ENCODE measurements at regions not wholly inside any gene's neighbourhood (a gene's known extent, or its start where the extent isn't known, plus 50 kb on each side); places are given as distances from the start of the nearest gene placed in this dataset.

GRCh38 chr11:41984023-41984422 is 524.6 kb upstream of the LRRC4C start:
- no peak for TF ChIP-seq CTCF (IDR thresholded peaks at IDR 0.05; ENCODE audit: low read length)
- TF ChIP-seq EZH2 (optimal IDR thresholded peaks at IDR 0.05; ENCODE audit: low read depth, low read length): no peak
- TF ChIP-seq EZH2phosphoT487 (IDR thresholded peaks at IDR 0.05; ENCODE audit: low read length): no peak
- H2AFZ ChIP-seq (ENCODE audit: low read length): no peak overlapping the region
- no peaks in the 10 kb centered on the region for H3K4me1 ChIP-seq (ENCODE audit: low read length)
- H3K9ac ChIP-seq (ENCODE audit: low read length): no peak overlapping the region
- H3K27ac ChIP-seq (ENCODE audit: low read length): no peak overlapping the region
- H3K9me2 ChIP-seq (replicated peaks; ENCODE audit: insufficient read depth, low read length): no peaks in the 10 kb centered on the region
- H4K20me1 ChIP-seq (ENCODE audit: insufficient read depth, low read length): no peaks in the 10 kb centered on the region
- H3K27me3 ChIP-seq (replicated peaks; ENCODE audit: insufficient read depth, low read length): no peaks in the 10 kb centered on the region
- no peaks in the 10 kb centered on the region for H3K36me3 ChIP-seq (replicated peaks; ENCODE audit: insufficient read depth, low read length)
- H3F3A ChIP-seq (ENCODE audit: insufficient read depth, low read length): no peaks in the 10 kb centered on the region
- no peak overlapping the region for H3K4me2 ChIP-seq (ENCODE audit: low read depth, low read length)
- no peak overlapping the region for H3K4me3 ChIP-seq (ENCODE audit: low read length)
- H3K79me2 ChIP-seq (ENCODE audit: low read length): no peaks in the 10 kb centered on the region
- no peaks in the 10 kb centered on the region for H3K9me3 ChIP-seq (replicated peaks; ENCODE audit: insufficient read depth, low read length)
- no peak for DNase-seq

GRCh38 chr11:41985799-41986198 is 526.3 kb upstream of the LRRC4C start:
- H3K4me3 ChIP-seq (ENCODE audit: low read length): no peak overlapping the region
- no peaks in the 10 kb centered on the region for H3K9me2 ChIP-seq (replicated peaks; ENCODE audit: insufficient read depth, low read length)
- H3K4me2 ChIP-seq (ENCODE audit: low read depth, low read length): no peak overlapping the region
- no peaks in the 10 kb centered on the region for H3K27me3 ChIP-seq (replicated peaks; ENCODE audit: insufficient read depth, low read length)
- no peak overlapping the region for H2AFZ ChIP-seq (ENCODE audit: low read length)
- no peak for DNase-seq
- no peaks in the 10 kb centered on the region for H3F3A ChIP-seq (ENCODE audit: insufficient read depth, low read length)
- no peaks in the 10 kb centered on the region for H3K9me3 ChIP-seq (replicated peaks; ENCODE audit: insufficient read depth, low read length)
- no peak overlapping the region for H3K9ac ChIP-seq (ENCODE audit: low read length)
- TF ChIP-seq EZH2phosphoT487 (IDR thresholded peaks at IDR 0.05; ENCODE audit: low read length): no peak
- no peak for TF ChIP-seq CTCF (IDR thresholded peaks at IDR 0.05; ENCODE audit: low read length)
- TF ChIP-seq EZH2 (optimal IDR thresholded peaks at IDR 0.05; ENCODE audit: low read depth, low read length): no peak
- no peaks in the 10 kb centered on the region for H4K20me1 ChIP-seq (ENCODE audit: insufficient read depth, low read length)
- no peaks in the 10 kb centered on the region for H3K4me1 ChIP-seq (ENCODE audit: low read length)
- H3K27ac ChIP-seq (ENCODE audit: low read length): no peak overlapping the region
- no peaks in the 10 kb centered on the region for H3K79me2 ChIP-seq (ENCODE audit: low read length)
- H3K36me3 ChIP-seq (replicated peaks; ENCODE audit: insufficient read depth, low read length): no peaks in the 10 kb centered on the region

- no peak for TF ChIP-seq EZH2 (optimal IDR thresholded peaks at IDR 0.05; ENCODE audit: low read depth, low read length)
- Histone ChIP-seq H3K4me3 (ENCODE audit: low read length) (no peak overlapping the region), H4K20me1 (ENCODE audit: insufficient read depth, low read length) (no peaks in the 10 kb centered on the region), H3K9me3 (replicated peaks; ENCODE audit: insufficient read depth, low read length) (no peaks in the 10 kb centered on the region), H3K27ac (ENCODE audit: low read length) (no peak overlapping the region), H3K4me2 (ENCODE audit: low read depth, low read length) (no peak overlapping the region), H3K9me2 (replicated peaks; ENCODE audit: insufficient read depth, low read length) (no peaks in the 10 kb centered on the region), H3F3A (ENCODE audit: insufficient read depth, low read length) (no peaks in the 10 kb centered on the region), H2AFZ (ENCODE audit: low read length) (no peak overlapping the region), H3K27me3 (replicated peaks; ENCODE audit: insufficient read depth, low read length) (no peaks in the 10 kb centered on the region), H3K4me1 (ENCODE audit: low read length) (no peaks in the 10 kb centered on the region), H3K79me2 (ENCODE audit: low read length) (no peaks in the 10 kb centered on the region), H3K36me3 (replicated peaks; ENCODE audit: insufficient read depth, low read length) (no peaks in the 10 kb centered on the region), H3K9ac (ENCODE audit: low read length) (no peak overlapping the region)
- DNase-seq: no peak
Measured at GRCh38 chr11:41988951-41989572, 529.6 kb upstream of the LRRC4C start.

- no peak for DNase-seq
- Histone ChIP-seq H3K4me3 (ENCODE audit: low read length) (no peak overlapping the region), H3K4me1 (ENCODE audit: low read length) (no peaks in the 10 kb centered on the region), H3K36me3 (replicated peaks; ENCODE audit: insufficient read depth, low read length) (no peaks in the 10 kb centered on the region), H3K79me2 (ENCODE audit: low read length) (no peaks in the 10 kb centered on the region), H2AFZ (ENCODE audit: low read length) (no peak overlapping the region), H3K9ac (ENCODE audit: low read length) (no peak overlapping the region), H3F3A (ENCODE audit: insufficient read depth, low read length) (no peaks in the 10 kb centered on the region), H3K27ac (ENCODE audit: low read length) (no peak overlapping the region), H3K27me3 (replicated peaks; ENCODE audit: insufficient read depth, low read length) (no peaks in the 10 kb centered on the region), H3K9me2 (replicated peaks; ENCODE audit: insufficient read depth, low read length) (no peaks in the 10 kb centered on the region), H3K4me2 (ENCODE audit: low read depth, low read length) (no peak overlapping the region), H3K9me3 (replicated peaks; ENCODE audit: insufficient read depth, low read length) (no peaks in the 10 kb centered on the region), H4K20me1 (ENCODE audit: insufficient read depth, low read length) (no peaks in the 10 kb centered on the region)
- TF ChIP-seq EZH2phosphoT487 (IDR thresholded peaks at IDR 0.05; ENCODE audit: low read length) (no peak), EZH2 (optimal IDR thresholded peaks at IDR 0.05; ENCODE audit: low read depth, low read length) (no peak), CTCF (IDR thresholded peaks at IDR 0.05; ENCODE audit: low read length) (no peak)
Measured at GRCh38 chr11:41989823-41990380, 530.5 kb upstream of the LRRC4C start.

All from MM.1S (cell line).